ENCODE measurements at regions not wholly inside any gene's neighbourhood (a gene's known extent, or its start where the extent isn't known, plus 50 kb on each side); places are given as distances from the start of the nearest gene placed in this dataset.
"Not testable (repeated sequence)": the region's sequence is repeated elsewhere in the genome, so short reads cannot be mapped to it uniquely, and the experiment has no call there.

DNA sequence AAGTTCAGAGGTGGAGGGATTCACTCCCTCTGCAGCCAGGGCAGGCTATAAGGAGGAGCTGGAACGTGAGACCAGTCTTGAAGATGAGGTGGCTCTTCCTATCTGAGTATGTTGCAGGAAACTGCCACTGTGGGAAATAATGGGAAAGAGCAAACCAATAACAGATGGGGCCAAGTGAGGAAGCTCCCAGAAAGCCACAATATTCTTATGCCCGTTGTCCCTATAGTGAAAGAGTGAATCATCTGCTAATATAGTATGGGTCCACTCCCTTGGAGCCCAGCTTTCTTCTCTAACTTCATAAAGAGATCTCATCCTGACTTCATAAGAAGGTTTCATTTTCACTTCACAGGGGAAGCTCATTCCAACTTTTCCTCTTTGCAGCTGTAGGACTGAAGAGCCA is 206.4 kb downstream of the BLID start:
- TF ChIP-seq, protein P1, sequence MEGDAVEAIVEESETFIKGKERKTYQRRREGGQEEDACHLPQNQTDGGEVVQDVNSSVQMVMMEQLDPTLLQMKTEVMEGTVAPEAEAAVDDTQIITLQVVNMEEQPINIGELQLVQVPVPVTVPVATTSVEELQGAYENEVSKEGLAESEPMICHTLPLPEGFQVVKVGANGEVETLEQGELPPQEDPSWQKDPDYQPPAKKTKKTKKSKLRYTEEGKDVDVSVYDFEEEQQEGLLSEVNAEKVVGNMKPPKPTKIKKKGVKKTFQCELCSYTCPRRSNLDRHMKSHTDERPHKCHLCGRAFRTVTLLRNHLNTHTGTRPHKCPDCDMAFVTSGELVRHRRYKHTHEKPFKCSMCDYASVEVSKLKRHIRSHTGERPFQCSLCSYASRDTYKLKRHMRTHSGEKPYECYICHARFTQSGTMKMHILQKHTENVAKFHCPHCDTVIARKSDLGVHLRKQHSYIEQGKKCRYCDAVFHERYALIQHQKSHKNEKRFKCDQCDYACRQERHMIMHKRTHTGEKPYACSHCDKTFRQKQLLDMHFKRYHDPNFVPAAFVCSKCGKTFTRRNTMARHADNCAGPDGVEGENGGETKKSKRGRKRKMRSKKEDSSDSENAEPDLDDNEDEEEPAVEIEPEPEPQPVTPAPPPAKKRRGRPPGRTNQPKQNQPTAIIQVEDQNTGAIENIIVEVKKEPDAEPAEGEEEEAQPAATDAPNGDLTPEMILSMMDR (IDR thresholded peaks at IDR 0.05; ENCODE audit: low read depth, low read length): no peak
- no peak overlapping the region for H3K4me3 ChIP-seq (ENCODE audit: low read depth, low read length)

- TF ChIP-seq, protein P1 (IDR thresholded peaks at IDR 0.05; ENCODE audit: low read depth, low read length): no peak
Observed at GRCh38 chr11:121907379-121907778, 208.6 kb downstream of the BLID start.

GRCh38 chr11:121904148-121904547 is 211.9 kb downstream of the BLID start:
- H3K4me3 ChIP-seq (ENCODE audit: low read depth, low read length): no peak overlapping the region
- TF ChIP-seq, protein P1 (IDR thresholded peaks at IDR 0.05; ENCODE audit: low read depth, low read length): no peak

More at GRCh38 chr11:121907379-121907778, 208.6 kb downstream of the BLID start:
- no peak overlapping the region for H3K4me3 ChIP-seq (ENCODE audit: low read depth, low read length)

DNA sequence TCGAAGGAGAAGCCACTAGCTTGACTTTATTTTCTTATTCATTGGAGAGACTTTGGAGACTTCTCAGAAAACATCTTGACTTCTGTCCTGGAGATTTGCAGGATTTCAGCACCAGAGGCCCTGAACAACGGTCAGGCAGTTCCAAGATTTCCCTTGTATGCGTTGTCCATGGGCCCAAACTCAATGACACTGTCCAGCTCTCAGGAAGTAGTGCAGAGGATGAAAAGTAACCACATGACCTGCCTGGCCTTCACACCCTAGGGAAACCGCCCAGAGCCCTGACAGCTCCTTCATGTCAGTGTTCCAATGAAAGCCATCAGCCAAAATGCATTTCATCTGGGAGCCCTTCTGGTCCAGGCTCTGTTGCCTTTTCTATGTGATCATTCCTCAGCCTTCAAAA is 214.1 kb downstream of the BLID start:
- no peak overlapping the region for H3K4me3 ChIP-seq (ENCODE audit: low read depth, low read length)
- TF ChIP-seq, protein P1 (IDR thresholded peaks at IDR 0.05; ENCODE audit: low read depth, low read length): no peak

DNA sequence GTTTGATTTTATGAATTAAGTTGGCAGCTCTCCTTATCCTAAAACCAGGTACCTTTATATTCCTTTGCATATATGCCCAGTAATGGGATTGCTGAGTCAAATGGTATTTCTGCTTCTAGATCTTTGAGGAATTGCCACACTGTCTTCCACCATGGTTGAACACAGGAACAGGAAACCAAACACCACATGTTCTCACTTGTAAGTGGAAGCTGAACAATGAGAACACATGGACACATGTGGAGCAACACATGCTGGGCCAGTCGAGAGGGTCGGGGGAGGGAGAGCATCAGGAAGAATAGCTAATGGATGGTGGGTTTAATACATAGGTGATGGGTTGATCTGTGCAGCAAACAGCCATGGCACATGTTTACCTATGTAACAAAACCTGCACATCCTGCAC is 214.6 kb downstream of the BLID start:
- not testable (repeated sequence) for H3K4me3 ChIP-seq (ENCODE audit: low read depth, low read length)

DNA sequence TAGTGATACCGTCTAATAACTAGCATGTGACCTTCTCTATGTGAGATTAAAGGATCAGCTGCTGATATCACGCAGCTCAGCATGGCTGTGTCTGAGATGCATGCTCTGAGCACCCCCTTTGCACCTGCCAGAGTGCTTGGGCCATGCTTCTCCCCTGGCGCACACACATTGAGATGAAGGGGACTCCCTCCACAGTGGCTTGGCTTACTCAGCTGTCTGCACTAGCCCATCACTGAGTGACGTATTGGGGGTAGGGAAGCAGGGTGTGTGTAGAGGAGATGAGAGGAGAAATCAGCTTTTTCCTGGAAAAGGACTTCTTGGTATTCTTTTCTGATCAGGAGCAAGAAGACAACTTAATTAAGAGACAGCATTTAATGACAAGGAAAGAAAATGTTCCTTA is 216.5 kb downstream of the BLID start:
- TF ChIP-seq, protein P1 (IDR thresholded peaks at IDR 0.05; ENCODE audit: low read depth, low read length): no peak
- H3K4me3 ChIP-seq (ENCODE audit: low read depth, low read length): no peak overlapping the region

DNA sequence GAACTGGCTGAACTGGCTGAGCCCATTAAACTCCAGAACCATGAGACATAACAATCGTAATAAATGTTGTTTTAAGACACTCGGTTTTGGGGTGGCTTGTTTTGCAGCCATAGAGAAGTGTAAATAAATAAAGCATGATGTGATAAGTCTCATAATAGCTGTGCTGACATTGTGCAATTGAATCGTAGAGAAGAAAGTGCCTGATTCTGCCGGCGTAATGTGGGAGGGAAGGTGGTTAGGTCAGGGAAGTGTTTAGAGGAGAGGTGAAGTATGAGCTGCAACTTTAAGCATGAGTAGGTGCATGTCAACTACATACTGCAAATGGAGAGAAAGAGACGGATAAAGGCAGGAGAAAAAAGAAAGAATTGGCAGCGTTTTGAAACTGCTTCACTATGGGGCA is 217.1 kb downstream of the BLID start:
- no peak overlapping the region for H3K4me3 ChIP-seq (ENCODE audit: low read depth, low read length)
- TF ChIP-seq, protein P1 (IDR thresholded peaks at IDR 0.05; ENCODE audit: low read depth, low read length): no peak

- TF ChIP-seq, protein P1 (IDR thresholded peaks at IDR 0.05; ENCODE audit: low read depth, low read length): no peak
- H3K4me3 ChIP-seq (ENCODE audit: low read depth, low read length): no peak overlapping the region
Observed at GRCh38 chr11:121895919-121896318, 220.1 kb downstream of the BLID start.
